COLO829 (cell line): ENCODE measurements at regions not wholly inside any gene's neighbourhood (a gene's known extent, or its start where the extent isn't known, plus 50 kb on each side); places are given as distances from the start of the nearest gene placed in this dataset.
A peak's percentile ranks its signal among the peaks of the same experiment; 100 is the strongest.
"Not testable (repeated sequence)": the region's sequence is repeated elsewhere in the genome, so short reads cannot be mapped to it uniquely, and the experiment has no call there.

Experiments
- DNase-seq: peaks from one replicate; pipeline ENCODE4 v3.0.0; 2012; ENCODE audit warnings: low spot score

DNA sequence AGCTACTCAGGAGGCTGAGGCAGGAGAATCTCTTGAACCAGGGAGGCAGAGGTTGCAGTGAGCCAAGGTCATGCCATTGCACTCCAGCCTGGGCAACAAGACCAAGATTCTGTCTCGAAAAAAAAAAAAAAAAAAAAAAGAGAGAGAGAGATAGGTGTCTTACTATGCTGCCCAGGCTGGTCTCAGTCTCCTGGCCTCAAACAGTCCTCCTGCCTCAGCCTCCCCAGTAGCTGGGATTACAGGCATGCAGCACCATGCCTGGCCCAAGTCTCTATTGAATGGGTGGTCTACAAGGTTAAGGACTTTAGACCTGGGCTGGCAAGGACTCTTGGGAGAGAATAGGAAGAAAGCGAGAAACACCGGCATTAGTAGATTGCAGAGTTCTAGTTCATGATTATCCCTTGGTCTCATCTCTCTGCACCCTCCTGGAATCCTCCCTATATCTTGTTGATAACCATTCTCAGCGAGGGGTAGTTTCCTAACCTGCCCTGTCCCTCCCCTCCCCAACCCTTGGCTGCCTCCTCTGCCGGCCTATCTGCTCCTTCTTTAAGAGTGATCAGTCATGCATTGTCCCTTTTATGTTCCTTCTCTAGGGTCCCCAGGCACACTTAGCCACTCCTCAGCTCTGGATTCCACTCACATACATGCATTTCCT, 128.1 kb upstream of the MAP1LC3B2 start:
- DNase-seq = no peak

DNA sequence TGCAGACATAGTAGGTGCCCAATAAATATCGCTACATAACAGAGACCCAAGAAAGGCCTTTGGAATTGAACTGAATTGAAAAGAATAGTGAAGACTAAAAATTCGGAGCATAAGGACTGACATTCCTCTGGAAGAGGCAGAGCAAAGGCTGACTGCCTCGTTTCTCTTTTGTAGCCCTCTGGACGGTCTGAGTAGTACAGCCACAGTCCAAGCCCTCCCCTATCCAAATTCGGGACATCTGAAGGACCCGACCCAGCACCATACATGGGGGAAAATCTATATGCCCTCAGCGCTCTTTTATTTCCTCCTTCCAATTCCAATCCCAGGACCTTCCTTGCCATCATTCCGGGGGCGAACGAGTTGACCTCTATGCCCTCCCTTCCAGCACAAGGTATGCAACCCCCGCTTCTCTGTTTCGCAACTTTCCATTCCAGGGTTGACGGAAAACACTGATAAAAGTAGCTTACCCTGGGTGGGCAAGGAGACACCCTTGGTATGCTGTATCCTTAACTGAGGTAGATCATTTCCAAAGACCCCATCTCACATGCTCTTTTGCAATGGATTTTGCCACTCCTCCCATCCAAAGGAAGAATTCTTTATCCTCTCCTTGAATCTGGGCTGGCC, 127.4 kb upstream of the MAP1LC3B2 start:
- no peak for DNase-seq

DNA sequence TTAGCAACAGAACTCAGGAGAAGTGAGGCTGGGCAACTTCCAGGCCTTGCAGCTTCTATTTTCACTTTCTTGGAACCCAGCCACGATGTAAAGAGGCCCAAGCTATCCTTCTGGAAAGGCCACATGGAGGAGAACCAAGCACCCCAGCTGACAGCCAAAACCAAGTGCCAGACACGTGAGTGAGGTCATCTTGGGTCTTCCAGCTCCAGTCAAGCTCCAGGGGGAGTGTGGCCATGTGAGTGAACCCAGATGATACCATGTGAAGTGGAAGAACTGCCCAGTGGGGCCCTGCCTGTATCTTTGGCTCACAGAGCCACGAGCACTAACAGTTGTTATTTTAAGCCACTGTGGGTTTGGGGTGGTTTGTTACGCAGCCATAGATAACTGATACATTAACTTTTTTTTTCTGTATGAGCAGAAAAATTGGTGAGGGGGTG, 126.8 kb upstream of the MAP1LC3B2 start:
- no peak for DNase-seq

DNA sequence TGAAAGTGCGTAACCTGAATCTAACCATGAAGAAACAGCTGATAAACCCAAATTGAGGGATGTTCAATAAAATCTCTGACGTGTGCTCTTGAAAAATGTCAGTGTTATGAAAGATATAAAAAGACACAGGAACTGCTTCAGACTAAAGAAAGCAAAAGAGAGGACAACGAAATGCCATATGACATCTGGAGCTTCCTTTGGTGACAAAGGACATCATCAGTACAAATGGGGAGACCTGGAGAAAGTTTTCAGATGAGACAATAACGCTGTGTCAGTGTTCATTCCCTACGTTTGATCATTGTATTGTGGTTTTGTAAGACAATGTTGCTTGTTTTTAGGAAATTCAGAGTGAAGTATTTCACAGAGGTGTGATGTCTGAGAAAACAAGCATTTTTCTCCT, 125.9 kb upstream of the MAP1LC3B2 start:
- no peak for DNase-seq

DNA sequence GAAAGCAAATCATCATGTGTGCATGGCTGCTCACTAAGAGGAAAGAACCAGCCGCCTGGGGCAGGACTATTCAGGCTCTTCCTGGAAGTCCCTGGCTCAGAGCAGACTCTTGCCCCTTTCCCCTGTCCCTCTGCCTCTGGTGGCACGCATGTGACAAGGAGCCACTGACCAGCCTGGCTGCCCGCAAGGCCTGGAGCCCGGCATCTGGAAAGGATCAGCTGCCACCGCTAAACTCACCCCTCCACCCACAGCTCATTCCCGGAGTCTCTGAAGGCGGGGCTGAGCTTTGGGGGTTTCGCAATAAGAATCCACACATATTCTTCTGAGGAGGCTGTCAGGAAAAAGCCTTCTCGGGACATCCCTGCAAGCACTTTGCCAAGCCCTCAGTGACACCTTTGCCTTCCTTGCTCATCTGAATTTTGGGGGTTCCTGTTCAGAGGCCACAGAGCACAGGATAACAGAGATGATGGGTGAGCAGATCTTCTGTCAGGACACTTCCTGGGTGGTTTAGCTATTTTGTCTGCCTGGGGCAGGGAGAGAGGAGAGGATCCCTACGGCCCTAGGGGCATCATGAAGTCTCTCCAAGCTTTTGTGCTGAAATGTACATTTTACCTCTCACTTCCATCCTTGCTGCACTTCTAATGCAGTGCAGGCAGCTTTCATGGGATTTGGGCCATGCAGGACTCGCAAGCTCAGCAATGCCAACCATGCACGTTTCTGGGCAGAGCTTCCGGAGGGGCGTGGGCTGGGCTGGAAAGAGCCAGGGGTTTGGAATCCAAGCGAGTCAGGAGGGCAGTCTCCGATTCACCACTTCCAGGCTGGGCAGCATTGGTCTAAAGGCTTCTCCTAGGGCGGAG, 124.8 kb upstream of the MAP1LC3B2 start:
- DNase-seq = peak; percentile 69

DNA sequence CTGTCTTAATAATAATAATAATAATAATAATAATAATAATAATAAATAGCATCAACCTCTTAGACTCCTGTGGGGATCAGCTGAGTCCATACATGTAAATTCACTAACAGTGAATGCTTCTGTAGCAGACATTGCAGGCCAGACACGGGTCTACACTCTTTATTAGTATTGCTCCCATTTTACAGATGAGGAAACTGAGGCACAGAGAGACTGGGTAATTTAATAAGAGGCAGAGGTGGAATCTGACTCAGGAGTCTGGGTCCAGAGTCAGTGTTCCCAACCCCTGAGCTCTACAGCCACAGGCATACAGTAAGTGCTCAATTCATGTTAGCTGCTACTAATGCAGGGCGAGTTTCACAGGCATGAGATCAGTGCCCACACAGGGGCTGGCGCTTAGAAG, 123.2 kb upstream of the MAP1LC3B2 start:
- no peak for DNase-seq

DNA sequence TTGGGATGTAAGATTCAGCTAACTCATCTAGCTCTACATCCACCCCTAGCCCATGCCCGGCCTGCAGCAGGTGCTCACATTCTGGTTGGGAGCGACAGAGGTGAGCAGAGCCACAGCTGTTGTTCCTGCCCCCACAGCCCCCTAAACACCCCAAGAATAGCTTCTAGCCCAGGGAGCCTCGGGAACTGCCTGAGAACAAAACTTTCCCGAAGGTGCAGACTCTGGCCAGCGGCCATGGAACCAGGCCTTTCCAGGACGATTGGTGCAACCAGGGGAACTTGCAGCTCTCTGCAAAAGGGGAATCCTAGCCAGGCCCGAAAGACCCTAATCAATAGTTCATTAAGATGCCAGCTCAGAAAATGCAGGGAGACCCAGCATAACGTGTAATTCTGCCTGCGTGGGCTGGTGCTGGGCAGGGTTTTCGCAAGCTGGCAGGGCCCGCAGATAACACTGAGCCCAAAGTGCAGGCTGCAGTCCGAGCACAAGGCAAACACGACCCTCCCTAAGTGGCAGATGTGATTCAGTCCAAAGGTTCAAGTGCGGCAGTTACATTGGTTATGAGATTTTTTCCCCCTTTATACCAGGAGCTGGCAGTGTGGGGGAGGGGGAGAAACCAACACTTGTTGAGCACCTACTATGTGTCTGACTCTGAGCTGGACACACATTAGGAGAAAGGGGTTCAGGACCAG, 122.5 kb upstream of the MAP1LC3B2 start:
- no peak for DNase-seq

DNA sequence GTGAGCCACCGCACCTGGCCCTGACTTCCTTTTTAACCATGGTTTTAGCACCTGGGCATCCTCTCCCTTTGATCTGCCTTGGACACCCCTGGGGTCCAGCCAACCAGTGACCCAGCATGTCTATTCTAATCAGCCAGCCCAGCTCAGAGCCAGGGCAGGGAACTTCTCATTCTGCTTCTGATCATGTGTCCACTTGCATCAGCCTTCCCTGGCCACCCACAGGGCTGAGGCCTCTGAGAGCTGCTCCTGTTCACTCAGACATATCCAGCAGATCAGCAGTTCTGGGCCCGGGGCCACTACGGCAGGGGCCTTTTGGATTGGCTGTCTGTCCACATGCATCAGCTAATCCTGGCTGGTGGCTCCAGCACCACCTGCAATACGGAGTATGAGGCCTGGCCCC, 117.9 kb upstream of the MAP1LC3B2 start:
- DNase-seq = no peak

DNA sequence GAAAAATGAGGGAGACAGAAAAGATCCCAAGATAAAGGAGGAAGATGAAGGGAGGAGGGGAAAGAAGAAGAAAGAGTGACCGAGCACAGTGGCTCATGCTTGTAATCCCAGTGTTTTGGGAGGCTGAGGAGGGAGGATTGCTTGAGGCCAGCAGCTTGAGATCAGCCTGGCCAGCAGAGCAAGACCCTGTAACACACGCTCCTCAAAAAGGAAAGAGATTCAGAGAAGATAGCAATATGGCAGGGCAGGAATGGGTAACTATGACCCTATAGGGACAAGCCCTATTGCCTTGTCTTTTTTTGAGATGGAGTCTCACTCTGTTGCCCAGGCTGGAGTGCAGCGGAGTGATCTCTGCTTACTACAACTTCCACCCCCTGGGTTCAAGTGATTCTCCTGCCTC, 116.9 kb upstream of the MAP1LC3B2 start:
- DNase-seq = no peak

DNA sequence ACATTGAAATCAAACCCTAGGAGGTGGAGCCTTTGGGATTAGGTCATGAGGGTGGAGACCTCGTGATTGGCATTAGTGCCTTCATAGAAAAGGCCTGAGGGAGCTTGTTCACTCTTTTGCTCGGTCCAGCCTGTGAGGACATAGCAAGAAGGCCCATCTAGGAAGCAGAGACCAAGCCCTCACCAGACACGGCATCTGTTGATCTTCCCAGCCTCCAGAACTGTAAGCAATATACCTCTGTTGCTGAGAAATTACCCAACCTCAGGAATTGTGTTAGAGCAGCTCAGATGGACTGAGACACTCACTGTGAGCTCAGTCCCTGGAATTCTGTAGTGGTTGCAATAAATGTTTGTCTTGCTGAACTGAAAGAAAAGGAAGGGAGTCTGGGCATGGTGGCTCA, 116.2 kb upstream of the MAP1LC3B2 start:
- no peak for DNase-seq

DNA sequence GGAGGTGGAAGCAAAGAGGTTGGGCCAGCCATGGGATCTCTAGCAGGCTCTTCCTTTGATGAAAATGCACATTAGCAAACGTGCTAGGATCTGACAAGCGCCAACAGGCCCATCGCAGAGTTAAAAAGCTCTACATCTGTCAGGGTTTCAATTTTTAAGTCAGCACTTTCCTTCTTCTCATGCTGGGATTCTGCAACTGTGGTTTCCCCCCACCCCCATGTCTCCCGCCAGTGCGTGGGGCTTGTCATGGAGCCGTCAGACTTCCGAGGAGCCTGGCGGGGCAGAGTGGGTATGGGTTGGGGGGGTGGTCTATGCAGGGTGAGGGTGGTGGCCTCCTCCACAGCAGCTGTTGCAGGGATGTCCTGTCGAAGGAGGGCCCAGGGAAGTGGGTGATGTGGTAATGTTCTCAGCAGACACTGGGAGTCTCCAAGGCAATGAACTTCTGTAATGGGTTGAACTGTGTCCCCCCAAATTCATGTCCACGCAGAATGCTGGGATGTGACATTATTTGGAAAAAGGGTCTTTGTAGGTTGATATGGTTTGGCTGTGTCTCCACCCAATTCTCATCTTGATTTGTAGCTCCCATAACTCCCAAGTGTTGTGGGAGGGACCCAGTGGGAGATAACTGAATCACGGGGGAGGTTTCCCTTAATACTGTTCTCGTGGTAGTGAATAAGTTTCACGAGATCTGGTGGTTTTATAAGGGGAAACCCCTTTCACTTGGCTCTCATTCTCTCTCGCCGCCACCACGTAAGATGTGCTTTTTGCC, 115.2 kb upstream of the MAP1LC3B2 start:
- DNase-seq = no peak

DNA sequence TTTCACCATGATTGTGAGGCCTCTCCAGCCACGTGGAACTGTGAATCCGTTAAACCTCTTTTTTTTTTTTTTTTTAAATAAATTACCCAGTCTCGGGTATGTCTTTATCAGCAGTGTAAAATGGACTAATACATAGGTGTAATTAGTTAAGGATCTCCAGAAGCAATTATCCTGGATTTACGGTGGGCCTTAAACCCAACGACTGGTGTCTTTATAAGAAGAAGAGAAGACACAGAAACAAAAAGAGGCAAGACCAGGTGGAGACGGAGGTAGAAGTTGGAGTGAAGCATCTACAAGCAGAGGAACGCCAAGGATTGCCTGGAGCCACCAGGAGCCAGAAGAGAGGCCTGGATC, 114.6 kb upstream of the MAP1LC3B2 start:
- DNase-seq = no peak

DNA sequence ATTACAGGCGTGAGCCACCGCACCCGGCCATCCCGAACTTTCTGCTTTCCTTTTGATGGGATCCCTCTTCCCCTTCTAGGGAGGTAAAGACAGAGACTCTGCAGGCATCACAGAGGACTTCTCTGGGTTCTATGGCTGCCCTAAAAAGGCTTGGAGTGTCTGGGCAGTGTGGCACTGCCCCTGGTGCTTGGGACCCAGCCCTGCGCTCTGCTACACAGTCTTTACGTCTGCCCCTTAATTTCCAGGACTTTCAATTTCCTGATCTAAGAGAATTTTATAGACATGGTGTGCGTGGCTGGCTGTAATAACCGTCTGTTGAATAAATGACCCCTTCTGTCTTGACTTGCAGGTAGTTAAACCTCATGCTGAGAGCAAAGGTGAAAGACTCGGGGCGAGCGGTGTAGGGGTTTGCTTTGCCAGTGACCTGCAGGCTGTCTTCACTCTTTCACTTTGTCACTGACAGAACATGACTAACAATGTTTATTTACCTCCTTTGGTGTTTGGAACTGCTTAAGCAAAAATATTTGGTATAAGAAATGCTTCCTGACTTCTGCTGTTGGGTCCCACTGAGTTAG, 110.9 kb upstream of the MAP1LC3B2 start:
- no peak for DNase-seq

DNA sequence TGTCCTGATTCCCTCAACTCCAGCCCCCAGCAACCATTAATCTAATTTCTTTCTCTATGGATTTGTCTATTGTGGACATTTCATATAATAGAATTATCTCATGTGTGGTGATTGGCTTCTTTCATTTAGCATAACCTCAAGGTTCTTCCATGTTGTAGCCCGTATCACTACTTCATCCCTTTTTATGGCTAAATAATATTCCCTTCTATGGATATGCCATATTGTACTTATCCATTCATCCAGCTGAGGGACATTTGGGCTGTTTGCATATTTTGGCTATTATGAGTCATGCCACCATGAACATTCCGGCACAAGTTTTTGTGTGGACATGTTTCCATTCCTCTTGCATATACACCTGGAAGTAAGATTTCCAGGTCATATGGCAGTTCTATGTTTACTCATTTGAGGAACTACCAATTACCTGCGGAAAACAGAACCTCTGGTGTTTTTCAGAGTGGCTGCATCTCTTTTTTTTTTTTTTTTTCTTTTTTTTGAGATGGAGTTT, 108.7 kb upstream of the MAP1LC3B2 start:
- DNase-seq = no peak

DNA sequence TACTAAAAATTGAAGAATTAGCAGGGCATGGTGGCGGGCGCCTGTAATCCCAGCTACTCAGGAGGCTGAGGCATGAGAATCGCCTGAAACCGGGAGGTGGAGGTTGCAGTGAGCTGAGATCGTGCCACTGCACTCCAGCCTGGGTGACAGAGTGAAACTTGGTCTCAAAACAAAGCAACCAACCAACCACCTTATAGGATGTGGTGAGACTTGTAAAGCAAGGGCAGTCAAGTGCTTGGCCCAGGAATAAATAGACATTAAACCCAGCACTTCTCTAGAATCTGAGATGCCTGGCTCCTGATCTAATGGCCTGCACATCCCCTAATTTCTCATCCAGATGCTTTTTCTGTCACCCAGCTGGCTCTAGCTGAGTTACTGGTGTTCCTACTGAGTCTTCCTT, 106.2 kb upstream of the MAP1LC3B2 start:
- not testable (repeated sequence) for DNase-seq

DNA sequence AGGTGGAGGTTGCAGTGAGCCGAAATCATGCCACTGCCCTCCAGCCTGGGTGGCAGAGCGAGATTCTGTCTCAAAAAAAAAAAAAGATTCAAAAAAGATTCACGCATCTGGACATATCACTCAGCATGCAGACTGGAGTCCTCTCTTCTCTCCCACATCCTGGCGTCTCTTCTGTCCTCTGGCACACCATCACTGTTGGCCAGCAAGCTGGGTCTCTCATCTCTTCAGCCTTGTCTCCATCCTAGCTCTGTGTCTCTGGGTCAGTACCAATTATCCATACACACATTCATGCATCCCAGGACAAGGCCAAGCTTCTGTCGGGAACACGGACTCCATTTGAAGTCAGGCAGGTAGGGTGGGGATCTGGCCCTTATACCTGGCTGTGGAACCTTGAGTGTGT, 105.5 kb upstream of the MAP1LC3B2 start:
- no peak for DNase-seq

DNA sequence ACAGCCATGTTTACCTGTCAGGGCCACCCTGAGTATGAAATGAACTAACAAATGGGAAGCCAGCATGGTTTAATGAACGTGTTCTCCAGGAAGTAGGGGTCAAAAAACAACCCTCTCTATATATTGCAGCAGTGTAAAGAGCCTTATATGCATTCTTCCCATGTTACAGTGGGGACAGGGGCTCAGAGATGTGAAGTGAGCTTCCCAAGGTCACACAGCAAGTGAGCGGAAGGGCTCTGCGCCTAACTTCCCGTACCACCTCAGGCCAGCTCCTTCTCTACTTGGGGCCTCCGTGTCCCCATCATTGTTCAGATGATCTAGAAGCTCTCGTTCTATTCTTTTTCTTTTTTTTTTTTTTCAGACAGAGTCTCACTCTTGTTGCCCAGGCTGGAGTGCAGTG, 105.1 kb upstream of the MAP1LC3B2 start:
- no peak for DNase-seq

DNA sequence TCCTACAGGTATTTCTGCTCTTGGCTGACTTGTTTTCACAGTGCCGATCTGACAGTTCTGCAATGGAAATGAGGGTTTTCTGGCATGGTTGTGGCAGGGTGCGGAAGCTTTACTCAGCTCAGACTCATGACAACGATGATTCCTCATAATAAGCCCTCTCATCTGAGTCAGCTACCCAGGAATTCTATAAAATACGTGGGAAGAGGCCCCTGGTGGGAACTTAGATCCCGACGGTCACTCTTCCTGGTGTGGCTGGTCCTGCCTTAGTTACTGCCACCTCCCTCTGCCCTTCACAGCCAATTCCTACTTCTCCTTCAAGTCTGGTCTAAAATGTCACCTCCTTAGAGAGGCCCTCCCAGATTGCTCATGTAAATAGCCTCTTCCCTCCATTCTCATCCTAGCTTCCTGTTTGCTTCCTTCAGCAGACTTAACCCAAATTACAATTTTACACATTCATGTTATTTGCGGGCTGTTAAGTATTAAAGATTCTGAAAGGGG, 104.2 kb upstream of the MAP1LC3B2 start:
- peak; percentile 71 for DNase-seq

DNA sequence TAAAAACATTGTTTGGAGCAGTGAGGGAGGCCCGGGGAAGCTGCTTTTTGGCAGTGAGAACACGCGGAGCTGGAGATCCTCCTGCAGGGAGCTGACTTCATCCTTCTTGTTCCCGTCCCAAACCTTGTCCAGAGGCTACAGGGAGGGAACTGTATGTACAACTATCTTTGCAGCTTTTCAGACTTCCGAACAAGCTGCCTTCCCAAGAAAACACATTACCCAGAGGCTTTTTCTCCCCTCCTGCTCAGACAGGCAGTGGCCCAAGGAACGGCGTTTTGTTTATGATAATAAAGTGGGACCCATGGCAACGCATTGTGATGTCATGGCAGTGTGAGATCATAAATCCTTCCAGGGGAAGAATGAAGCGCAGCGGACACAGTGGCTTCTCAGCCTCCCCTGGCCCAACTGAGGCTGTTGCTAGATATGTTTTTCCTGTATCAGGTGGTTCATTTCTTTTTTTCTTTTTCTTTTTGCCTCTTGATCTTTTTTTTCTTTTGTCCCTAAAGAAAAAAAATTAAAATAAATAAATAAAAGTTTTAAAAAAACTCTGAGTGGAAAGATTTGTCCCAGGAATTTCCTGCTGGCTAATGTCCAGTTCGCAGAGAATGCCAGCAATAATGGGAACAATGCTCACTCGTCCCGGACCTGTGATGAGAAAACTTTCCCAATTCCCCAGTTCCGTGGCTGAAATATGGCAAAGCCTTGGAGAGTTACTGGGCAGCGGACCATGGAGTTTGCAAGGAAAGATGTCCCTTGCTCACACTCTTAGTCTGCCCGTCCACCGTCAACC, 103.4 kb upstream of the MAP1LC3B2 start:
- peak; percentile 42 for DNase-seq

DNA sequence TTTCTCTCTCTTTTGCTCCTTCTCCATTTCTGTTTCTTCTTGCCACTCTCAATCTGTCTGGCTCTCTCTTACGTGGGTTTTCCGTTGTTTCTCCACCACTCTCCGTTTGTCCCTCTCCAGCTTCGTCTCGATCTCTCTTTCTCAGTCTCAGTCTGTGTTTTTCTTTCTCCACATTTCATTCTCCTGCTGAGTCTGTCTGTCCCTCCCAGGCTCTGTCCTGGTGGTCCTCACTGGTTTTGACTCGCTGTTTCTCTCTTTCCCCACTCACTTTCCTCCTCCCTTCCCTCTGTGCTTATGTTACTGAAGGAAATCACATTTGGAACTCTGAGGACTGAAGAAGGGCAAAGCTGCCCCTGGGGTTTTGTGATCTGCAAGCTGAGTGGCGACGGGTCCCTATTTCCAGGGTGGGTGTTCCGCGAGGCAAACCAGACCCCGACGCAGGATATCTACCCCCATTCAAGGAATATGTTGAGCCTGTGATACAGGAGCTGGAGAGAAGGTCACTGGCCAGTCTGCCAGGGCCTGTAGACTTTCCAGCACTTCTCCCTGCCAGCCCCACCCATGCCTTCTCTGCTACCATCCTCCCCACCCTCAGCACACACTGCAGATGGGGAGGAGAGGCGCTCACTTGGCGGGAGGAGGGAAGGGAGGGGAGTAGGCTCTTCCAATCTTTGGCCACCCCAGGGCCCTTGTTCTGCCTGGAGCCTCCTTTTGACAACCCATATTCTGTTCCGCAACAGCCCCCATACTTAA, 102.7 kb upstream of the MAP1LC3B2 start:
- no peak for DNase-seq
